Glutamatergic neuron (in vitro differentiated cells): ENCODE measurements at regions not wholly inside any gene's neighbourhood (a gene's known extent, or its start where the extent isn't known, plus 50 kb on each side); places are given as distances from the start of the nearest gene placed in this dataset.

Experiments used
- DNase-seq: peaks from one replicate; pipeline ENCODE4 v3.0.0; 2022
- H3K27ac Mint-ChIP-seq: one replicate; pipeline ENCODE4 v1.8.0; 2020; ENCODE audit warnings: mild to moderate bottlenecking, mixed read lengths, inconsistent platforms; ENCODE audit not compliant: unreplicated experiment
- H3K27me3 Mint-ChIP-seq: one replicate; pipeline ENCODE4 v1.8.0; 2020; ENCODE audit warnings: mild to moderate bottlenecking, moderate library complexity, mixed read lengths, inconsistent platforms; ENCODE audit not compliant: unreplicated experiment
- H3K36me3 Mint-ChIP-seq: one replicate; pipeline ENCODE4 v1.8.0; 2020; ENCODE audit warnings: mild to moderate bottlenecking, mixed read lengths, inconsistent platforms; ENCODE audit not compliant: unreplicated experiment
- H3K4me1 Mint-ChIP-seq: one replicate; pipeline ENCODE4 v1.8.0; 2020; ENCODE audit warnings: mild to moderate bottlenecking, low read depth, mixed read lengths, inconsistent platforms; ENCODE audit not compliant: unreplicated experiment
- H3K4me3 Mint-ChIP-seq: one replicate; pipeline ENCODE4 v1.8.0; 2020; ENCODE audit warnings: mild to moderate bottlenecking, mixed read lengths, inconsistent platforms; ENCODE audit not compliant: unreplicated experiment
- H3K9me3 Mint-ChIP-seq: one replicate; pipeline ENCODE4 v1.8.0; 2020; ENCODE audit warnings: mild to moderate bottlenecking, moderate library complexity, mixed read lengths, inconsistent platforms; ENCODE audit not compliant: unreplicated experiment
- CTCF ChIP-seq: fragments of 200-600 bp; sonication (generic); IDR thresholded peaks from one replicate; pipeline ENCODE4 v1.5.0; 2021; ENCODE audit not compliant: partially characterized antibody, unreplicated experiment

- H3K36me3 Mint-ChIP-seq = no peaks in the 10 kb centered on the region
- TF ChIP-seq CTCF = no peak
- no peaks in the 10 kb centered on the region for H3K9me3 Mint-ChIP-seq
- no peak overlapping the region for H3K4me3 Mint-ChIP-seq
- no peak for DNase-seq
- no peak overlapping the region for H3K27ac Mint-ChIP-seq
- no peaks in the 10 kb centered on the region for H3K4me1 Mint-ChIP-seq
- no peaks in the 10 kb centered on the region for H3K27me3 Mint-ChIP-seq
Measured at GRCh38 chr2:188003800-188004199, 287.9 kb upstream of the GULP1 start.

- no peak overlapping the region for H3K27ac Mint-ChIP-seq
- TF ChIP-seq CTCF = no peak
- no peak for DNase-seq
- no peak overlapping the region for H3K4me3 Mint-ChIP-seq
- no peaks in the 10 kb centered on the region for H3K4me1 Mint-ChIP-seq
- no peaks in the 10 kb centered on the region for H3K27me3 Mint-ChIP-seq
- H3K9me3 Mint-ChIP-seq = peaks cover 1% of the 10 kb centered on the region
- H3K36me3 Mint-ChIP-seq = peaks cover 3% of the 10 kb centered on the region
Measured at GRCh38 chr2:188013767-188014166, 277.9 kb upstream of the GULP1 start.

GRCh38 chr2:188016917-188017316 is 274.8 kb upstream of the GULP1 start:
- H3K27me3 Mint-ChIP-seq = no peaks in the 10 kb centered on the region
- H3K9me3 Mint-ChIP-seq = no peaks in the 10 kb centered on the region
- TF ChIP-seq CTCF = no peak
- no peak overlapping the region for H3K27ac Mint-ChIP-seq
- H3K36me3 Mint-ChIP-seq = peaks cover 6% of the 10 kb centered on the region
- DNase-seq = no peak
- H3K4me1 Mint-ChIP-seq = no peaks in the 10 kb centered on the region
- H3K4me3 Mint-ChIP-seq = no peak overlapping the region

- Mint-ChIP-seq H3K27me3 (no peaks in the 10 kb centered on the region), H3K4me1 (no peaks in the 10 kb centered on the region), H3K9me3 (no peaks in the 10 kb centered on the region), H3K36me3 (peaks cover 6% of the 10 kb centered on the region), H3K4me3 (no peak overlapping the region), H3K27ac (no peak overlapping the region)
- DNase-seq = no peak
- no peak for TF ChIP-seq CTCF
Measured at GRCh38 chr2:188022389-188022788, 269.3 kb upstream of the GULP1 start.

- Mint-ChIP-seq H3K4me3 (no peak overlapping the region), H3K27me3 (no peaks in the 10 kb centered on the region), H3K4me1 (no peaks in the 10 kb centered on the region), H3K9me3 (no peaks in the 10 kb centered on the region), H3K27ac (no peak overlapping the region), H3K36me3 (peaks cover 6% of the 10 kb centered on the region)
- DNase-seq = no peak
- TF ChIP-seq CTCF = no peak
Measured at GRCh38 chr2:188023035-188023434, 268.6 kb upstream of the GULP1 start.
